GM19463 (cell line): ENCODE measurements at regions not wholly inside any gene's neighbourhood (a gene's known extent, or its start where the extent isn't known, plus 50 kb on each side); places are given as distances from the start of the nearest gene placed in this dataset.
"Not testable (repeated sequence)": the region's sequence is repeated elsewhere in the genome, so short reads cannot be mapped to it uniquely, and the experiment has no call there.

Experiments
- ATAC-seq: cut with Tn5 transposase; IDR thresholded peaks from one replicate; pipeline ENCODE4 v1.9.1; 2021; ENCODE audit warnings: mild to moderate bottlenecking, moderate library complexity; ENCODE audit not compliant: unreplicated experiment

- no peak for ATAC-seq
Measured at GRCh38 chr2:4221845-4222244, 518.5 kb downstream of the DCDC2C start.

GRCh38 chr2:4244422-4244821 lies 541.0 kb downstream of the DCDC2C start:
- ATAC-seq, result not testable (repeated sequence)

- no peak for ATAC-seq
Measured at GRCh38 chr2:4246364-4247131, 543.2 kb downstream of the DCDC2C start.

GRCh38 chr2:4247791-4248190 lies 544.4 kb downstream of the DCDC2C start:
- ATAC-seq, result no peak

- no peak for ATAC-seq
Measured at GRCh38 chr2:4255491-4255890, 552.1 kb downstream of the DCDC2C start.

GRCh38 chr2:4256351-4256750 lies 553.0 kb downstream of the DCDC2C start:
- no peak for ATAC-seq

- no peak for ATAC-seq
Measured at GRCh38 chr2:4258563-4258962, 555.2 kb downstream of the DCDC2C start.

- no peak for ATAC-seq
Measured at GRCh38 chr2:4265936-4266335, 562.6 kb downstream of the DCDC2C start.

- ATAC-seq, result no peak
Measured at GRCh38 chr2:4269885-4270284, 566.5 kb downstream of the DCDC2C start.

- no peak for ATAC-seq
Measured at GRCh38 chr2:4272261-4272858, 569.0 kb downstream of the DCDC2C start.

- no peak for ATAC-seq
Measured at GRCh38 chr2:4278392-4278791, 575.0 kb downstream of the DCDC2C start.

GRCh38 chr2:4279431-4279830 lies 576.1 kb downstream of the DCDC2C start:
- ATAC-seq, result no peak

- ATAC-seq, result no peak
Measured at GRCh38 chr2:4291430-4291829, 588.1 kb downstream of the DCDC2C start.

GRCh38 chr2:4295680-4296079 lies 592.3 kb downstream of the DCDC2C start:
- ATAC-seq, result no peak

GRCh38 chr2:4300616-4301015 lies 597.2 kb downstream of the DCDC2C start:
- no peak for ATAC-seq

GRCh38 chr2:4324531-4324930 lies 621.2 kb downstream of the DCDC2C start:
- no peak for ATAC-seq

- no peak for ATAC-seq
Measured at GRCh38 chr2:4336864-4337263, 633.5 kb downstream of the DCDC2C start.

- no peak for ATAC-seq
Measured at GRCh38 chr2:4338345-4338744, 635.0 kb downstream of the DCDC2C start.

- no peak for ATAC-seq
Measured at GRCh38 chr2:4340536-4340935, 637.2 kb downstream of the DCDC2C start.

- no peak for ATAC-seq
Measured at GRCh38 chr2:4346628-4347027, 643.3 kb downstream of the DCDC2C start.

- no peak for ATAC-seq
Measured at GRCh38 chr2:4353668-4354067, 650.3 kb downstream of the DCDC2C start.

GRCh38 chr2:4354164-4354563 lies 650.8 kb downstream of the DCDC2C start:
- no peak for ATAC-seq

GRCh38 chr2:4354678-4355077 lies 651.3 kb downstream of the DCDC2C start:
- no peak for ATAC-seq
